ENCODE measurements at regions not wholly inside any gene's neighbourhood (a gene's known extent, or its start where the extent isn't known, plus 50 kb on each side); places are given as distances from the start of the nearest gene placed in this dataset.

- POLR2A ChIA-PET = no interaction called here
These were observed 569.6 kb downstream of the NTRK3 start for GRCh38 chr15:87686841-87687522.

DNA sequence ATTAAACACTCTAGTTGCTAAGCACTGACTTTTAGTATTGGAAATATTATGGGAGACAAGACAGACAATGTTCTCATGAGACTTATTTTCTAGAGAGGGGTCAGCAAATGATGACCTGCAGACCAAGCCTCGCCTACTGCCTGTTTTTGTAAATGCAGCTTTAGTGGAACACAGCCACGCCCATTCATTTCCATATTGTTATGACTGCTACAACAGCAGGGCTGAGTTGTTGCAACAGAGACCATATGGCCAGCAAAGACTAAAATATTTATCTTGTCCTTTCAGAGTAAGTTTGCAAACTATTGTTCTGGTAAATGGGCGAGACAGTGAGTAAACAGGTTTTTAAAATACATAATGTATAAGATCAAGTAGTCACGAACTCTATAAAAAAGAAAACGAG, 570.2 kb downstream of the NTRK3 start:
- POLR2A ChIA-PET = no interaction called here
- no peaks in the 10 kb centered on the region for H3K36me3 ChIP-seq (ENCODE audit: control insufficient read depth, insufficient read depth, low read length)
- no peak for ATAC-seq
- TF ChIP-seq, protein P1, sequence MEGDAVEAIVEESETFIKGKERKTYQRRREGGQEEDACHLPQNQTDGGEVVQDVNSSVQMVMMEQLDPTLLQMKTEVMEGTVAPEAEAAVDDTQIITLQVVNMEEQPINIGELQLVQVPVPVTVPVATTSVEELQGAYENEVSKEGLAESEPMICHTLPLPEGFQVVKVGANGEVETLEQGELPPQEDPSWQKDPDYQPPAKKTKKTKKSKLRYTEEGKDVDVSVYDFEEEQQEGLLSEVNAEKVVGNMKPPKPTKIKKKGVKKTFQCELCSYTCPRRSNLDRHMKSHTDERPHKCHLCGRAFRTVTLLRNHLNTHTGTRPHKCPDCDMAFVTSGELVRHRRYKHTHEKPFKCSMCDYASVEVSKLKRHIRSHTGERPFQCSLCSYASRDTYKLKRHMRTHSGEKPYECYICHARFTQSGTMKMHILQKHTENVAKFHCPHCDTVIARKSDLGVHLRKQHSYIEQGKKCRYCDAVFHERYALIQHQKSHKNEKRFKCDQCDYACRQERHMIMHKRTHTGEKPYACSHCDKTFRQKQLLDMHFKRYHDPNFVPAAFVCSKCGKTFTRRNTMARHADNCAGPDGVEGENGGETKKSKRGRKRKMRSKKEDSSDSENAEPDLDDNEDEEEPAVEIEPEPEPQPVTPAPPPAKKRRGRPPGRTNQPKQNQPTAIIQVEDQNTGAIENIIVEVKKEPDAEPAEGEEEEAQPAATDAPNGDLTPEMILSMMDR (IDR thresholded peaks at IDR 0.05) = no peak
- TF ChIP-seq POLR2AphosphoS5 (IDR thresholded peaks at IDR 0.05; ENCODE audit: low read depth, low read length) = no peak
- TF ChIP-seq TCF7L2 (IDR thresholded peaks at IDR 0.05; ENCODE audit: low read depth, low read length) = no peak
- no peak for TF ChIP-seq SIN3A (IDR thresholded peaks at IDR 0.05; ENCODE audit: borderline replicate concordance, insufficient read depth, low read depth, low read length)
- TF ChIP-seq, protein P2, sequence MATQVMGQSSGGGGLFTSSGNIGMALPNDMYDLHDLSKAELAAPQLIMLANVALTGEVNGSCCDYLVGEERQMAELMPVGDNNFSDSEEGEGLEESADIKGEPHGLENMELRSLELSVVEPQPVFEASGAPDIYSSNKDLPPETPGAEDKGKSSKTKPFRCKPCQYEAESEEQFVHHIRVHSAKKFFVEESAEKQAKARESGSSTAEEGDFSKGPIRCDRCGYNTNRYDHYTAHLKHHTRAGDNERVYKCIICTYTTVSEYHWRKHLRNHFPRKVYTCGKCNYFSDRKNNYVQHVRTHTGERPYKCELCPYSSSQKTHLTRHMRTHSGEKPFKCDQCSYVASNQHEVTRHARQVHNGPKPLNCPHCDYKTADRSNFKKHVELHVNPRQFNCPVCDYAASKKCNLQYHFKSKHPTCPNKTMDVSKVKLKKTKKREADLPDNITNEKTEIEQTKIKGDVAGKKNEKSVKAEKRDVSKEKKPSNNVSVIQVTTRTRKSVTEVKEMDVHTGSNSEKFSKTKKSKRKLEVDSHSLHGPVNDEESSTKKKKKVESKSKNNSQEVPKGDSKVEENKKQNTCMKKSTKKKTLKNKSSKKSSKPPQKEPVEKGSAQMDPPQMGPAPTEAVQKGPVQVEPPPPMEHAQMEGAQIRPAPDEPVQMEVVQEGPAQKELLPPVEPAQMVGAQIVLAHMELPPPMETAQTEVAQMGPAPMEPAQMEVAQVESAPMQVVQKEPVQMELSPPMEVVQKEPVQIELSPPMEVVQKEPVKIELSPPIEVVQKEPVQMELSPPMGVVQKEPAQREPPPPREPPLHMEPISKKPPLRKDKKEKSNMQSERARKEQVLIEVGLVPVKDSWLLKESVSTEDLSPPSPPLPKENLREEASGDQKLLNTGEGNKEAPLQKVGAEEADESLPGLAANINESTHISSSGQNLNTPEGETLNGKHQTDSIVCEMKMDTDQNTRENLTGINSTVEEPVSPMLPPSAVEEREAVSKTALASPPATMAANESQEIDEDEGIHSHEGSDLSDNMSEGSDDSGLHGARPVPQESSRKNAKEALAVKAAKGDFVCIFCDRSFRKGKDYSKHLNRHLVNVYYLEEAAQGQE (IDR thresholded peaks at IDR 0.05; ENCODE audit: insufficient read depth in 1 of 2, low read depth in 2 of 2, low read length in 1 of 2) = no peak
- in situ Hi-C loops (cut with HindIII; ENCODE audit: low pct_unique_long_range_greater_than_20kb, low sequenced_read_pairs) (no loop called here), intact Hi-C loops (cut with micrococcal nuclease; ENCODE audit: unreplicated experiment) (no loop called here)
- H3K27ac ChIP-seq (ENCODE audit: low read length) = no peak overlapping the region
- no TSS peak for BruUV-seq (replicated peaks)
- CTCF ChIA-PET = no interaction called here
- no peaks in the 10 kb centered on the region for H3K9me3 ChIP-seq (ENCODE audit: control insufficient read depth, insufficient read depth, low read depth, low read length)
- no peaks in the 10 kb centered on the region for H3K27me3 ChIP-seq (ENCODE audit: control insufficient read depth, insufficient read depth, low read length)
- no peak overlapping the region for H3K4me3 ChIP-seq (ENCODE audit: low read depth in 2 of 2, low read length in 2 of 2)
- no peak for DNase-seq (ENCODE audit: low read depth, low spot score)
- no peaks in the 10 kb centered on the region for H3K4me1 ChIP-seq (ENCODE audit: control insufficient read depth, insufficient read depth, low read length)

More at GRCh38 chr15:87686841-87687522, 569.6 kb downstream of the NTRK3 start:
- no peaks in the 10 kb centered on the region for H3K36me3 ChIP-seq (ENCODE audit: control insufficient read depth, insufficient read depth, low read length)
- no TSS peak for BruUV-seq (replicated peaks)
- intact Hi-C loops (cut with micrococcal nuclease; ENCODE audit: unreplicated experiment) (no loop called here), in situ Hi-C loops (cut with HindIII; ENCODE audit: low pct_unique_long_range_greater_than_20kb, low sequenced_read_pairs) (no loop called here)
- no peak for DNase-seq (ENCODE audit: low read depth, low spot score)
- H3K4me3 ChIP-seq (ENCODE audit: low read depth in 2 of 2, low read length in 2 of 2) = no peak overlapping the region
- CTCF ChIA-PET = no interaction called here
- H3K27me3 ChIP-seq (ENCODE audit: control insufficient read depth, insufficient read depth, low read length) = no peaks in the 10 kb centered on the region
- H3K27ac ChIP-seq (ENCODE audit: low read length) = no peak overlapping the region
- TF ChIP-seq, protein P2 (IDR thresholded peaks at IDR 0.05; ENCODE audit: insufficient read depth in 1 of 2, low read depth in 2 of 2, low read length in 1 of 2) = no peak
- TF ChIP-seq POLR2AphosphoS5 (IDR thresholded peaks at IDR 0.05; ENCODE audit: low read depth, low read length) = no peak
- no peak for TF ChIP-seq SIN3A (IDR thresholded peaks at IDR 0.05; ENCODE audit: borderline replicate concordance, insufficient read depth, low read depth, low read length)
- no peak for TF ChIP-seq TCF7L2 (IDR thresholded peaks at IDR 0.05; ENCODE audit: low read depth, low read length)
- TF ChIP-seq, protein P1 (IDR thresholded peaks at IDR 0.05) = no peak
- no peak for ATAC-seq
- no peaks in the 10 kb centered on the region for H3K4me1 ChIP-seq (ENCODE audit: control insufficient read depth, insufficient read depth, low read length)
- H3K9me3 ChIP-seq (ENCODE audit: control insufficient read depth, insufficient read depth, low read depth, low read length) = no peaks in the 10 kb centered on the region
